DOHH2 (cell line): ENCODE measurements at regions not wholly inside any gene's neighbourhood (a gene's known extent, or its start where the extent isn't known, plus 50 kb on each side); places are given as distances from the start of the nearest gene placed in this dataset.

Source experiments
- H3F3A ChIP-seq: fragments of 200-600 bp; sonication (generic), shearing (Covaris generic); 2 replicates; pipeline ENCODE4 v1.6.0; 2016; ENCODE audit warnings: antibody characterized with exemption, mild to moderate bottlenecking; ENCODE audit not compliant: control insufficient read depth, insufficient read depth
- H3K27ac ChIP-seq: fragments of 200-600 bp; sonication (generic); 2 replicates; pipeline ENCODE4 v1.5.1; 2014; ENCODE audit warnings: low read depth, mild to moderate bottlenecking, low read length, moderate library complexity
- H3K27me3 ChIP-seq: fragments of 200-600 bp; sonication (generic); 2 replicates; pipeline ENCODE4 v1.6.1; 2014; ENCODE audit warnings: mild to moderate bottlenecking, low read length, mixed read lengths; ENCODE audit not compliant: control insufficient read depth
- H3K36me3 ChIP-seq: fragments of 200-600 bp; sonication (generic); 2 replicates; pipeline ENCODE4 v1.6.1; 2014; ENCODE audit warnings: mild to moderate bottlenecking, low read length, moderate library complexity, mixed read lengths; ENCODE audit not compliant: control insufficient read depth
- H3K4me1 ChIP-seq: fragments of 200-600 bp; sonication (generic); 2 replicates; pipeline ENCODE4 v1.6.1; 2014; ENCODE audit warnings: mild to moderate bottlenecking, low read length, mixed read lengths; ENCODE audit not compliant: control insufficient read depth
- H3K4me2 ChIP-seq: fragments of 200-600 bp; sonication (generic); 2 replicates; pipeline ENCODE4 v1.6.0; 2014; ENCODE audit warnings: mild to moderate bottlenecking, low read length, moderate library complexity
- H3K4me3 ChIP-seq: fragments of 200-600 bp; sonication (generic); 2 replicates; pipeline ENCODE4 v1.5.1; 2014; ENCODE audit warnings: mild to moderate bottlenecking, low read length, mixed read lengths
- H3K79me2 ChIP-seq: fragments of 200-600 bp; sonication (generic); 2 replicates; pipeline ENCODE4 v1.6.1; 2014; ENCODE audit warnings: mild to moderate bottlenecking, low read length, mixed read lengths; ENCODE audit not compliant: control insufficient read depth
- H3K9me2 ChIP-seq: fragments of 200-600 bp; sonication (generic); replicated peaks from 2 replicates; pipeline ENCODE4 v1.6.1; 2014; ENCODE audit warnings: mild to moderate bottlenecking, low read length, mixed read lengths; ENCODE audit not compliant: control insufficient read depth
- H3K9me3 ChIP-seq: fragments of 200-600 bp; sonication (generic); 2 replicates; pipeline ENCODE4 v1.6.1; 2014; ENCODE audit warnings: antibody characterized with exemption, low read length, mixed read lengths; ENCODE audit not compliant: control insufficient read depth, insufficient read depth
- H4K20me1 ChIP-seq: fragments of 200-600 bp; sonication (generic); 2 replicates; pipeline ENCODE4 v1.6.0; 2014; ENCODE audit warnings: low read depth, mild to moderate bottlenecking, antibody characterized with exemption, low read length, moderate library complexity; ENCODE audit not compliant: control insufficient read depth, insufficient read depth
- EZH2phosphoT487 ChIP-seq: fragments of 200-600 bp; sonication (generic); IDR thresholded peaks from 2 replicates; pipeline ENCODE4 v1.6.1; 2017; ENCODE audit warnings: borderline replicate concordance, mild to moderate bottlenecking, antibody characterized with exemption, low read length, moderate library complexity, mixed read lengths
- TF ChIP-seq, protein P1 (sequence below): fragments of 200-600 bp; sonication (generic); IDR thresholded peaks from one replicate; pipeline ENCODE4 v1.5.1; 2014; ENCODE audit warnings: antibody characterized with exemption, mild to moderate bottlenecking, low read depth, low read length; ENCODE audit not compliant: poor library complexity, severe bottlenecking

DNA sequence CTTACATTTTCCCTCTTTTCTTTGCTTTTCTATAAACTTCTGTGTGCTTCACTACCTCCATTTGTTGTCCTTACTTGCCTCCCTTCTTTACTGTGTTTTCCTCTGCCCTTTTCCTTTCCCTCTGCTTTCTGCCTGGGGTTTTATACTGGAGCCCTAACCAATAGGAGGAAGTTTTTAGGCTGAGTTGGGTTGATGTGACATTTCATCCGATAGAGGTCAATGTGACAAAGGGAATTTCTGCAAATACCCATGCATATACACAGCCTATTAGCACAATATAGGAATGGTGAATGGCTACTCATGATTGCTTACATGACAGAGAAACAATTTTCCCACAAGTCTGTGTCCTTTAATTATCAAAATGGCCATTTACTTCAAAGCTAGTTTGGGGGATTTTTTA, 153.0 kb upstream of the ARPP21 start:
- Histone ChIP-seq H3K4me2 (no peak overlapping the region), H4K20me1 (no peaks in the 10 kb centered on the region), H3K4me3 (no peak overlapping the region), H3K4me1 (no peaks in the 10 kb centered on the region), H3K27me3 (no peaks in the 10 kb centered on the region), H3K9me2 (no peaks in the 10 kb centered on the region), H3K27ac (no peak overlapping the region), H3F3A (no peaks in the 10 kb centered on the region), H3K79me2 (no peaks in the 10 kb centered on the region), H3K36me3 (no peaks in the 10 kb centered on the region), H3K9me3 (no peaks in the 10 kb centered on the region)
- TF ChIP-seq EZH2phosphoT487 = no peak
- TF ChIP-seq, protein P1, sequence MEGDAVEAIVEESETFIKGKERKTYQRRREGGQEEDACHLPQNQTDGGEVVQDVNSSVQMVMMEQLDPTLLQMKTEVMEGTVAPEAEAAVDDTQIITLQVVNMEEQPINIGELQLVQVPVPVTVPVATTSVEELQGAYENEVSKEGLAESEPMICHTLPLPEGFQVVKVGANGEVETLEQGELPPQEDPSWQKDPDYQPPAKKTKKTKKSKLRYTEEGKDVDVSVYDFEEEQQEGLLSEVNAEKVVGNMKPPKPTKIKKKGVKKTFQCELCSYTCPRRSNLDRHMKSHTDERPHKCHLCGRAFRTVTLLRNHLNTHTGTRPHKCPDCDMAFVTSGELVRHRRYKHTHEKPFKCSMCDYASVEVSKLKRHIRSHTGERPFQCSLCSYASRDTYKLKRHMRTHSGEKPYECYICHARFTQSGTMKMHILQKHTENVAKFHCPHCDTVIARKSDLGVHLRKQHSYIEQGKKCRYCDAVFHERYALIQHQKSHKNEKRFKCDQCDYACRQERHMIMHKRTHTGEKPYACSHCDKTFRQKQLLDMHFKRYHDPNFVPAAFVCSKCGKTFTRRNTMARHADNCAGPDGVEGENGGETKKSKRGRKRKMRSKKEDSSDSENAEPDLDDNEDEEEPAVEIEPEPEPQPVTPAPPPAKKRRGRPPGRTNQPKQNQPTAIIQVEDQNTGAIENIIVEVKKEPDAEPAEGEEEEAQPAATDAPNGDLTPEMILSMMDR = no peak

DNA sequence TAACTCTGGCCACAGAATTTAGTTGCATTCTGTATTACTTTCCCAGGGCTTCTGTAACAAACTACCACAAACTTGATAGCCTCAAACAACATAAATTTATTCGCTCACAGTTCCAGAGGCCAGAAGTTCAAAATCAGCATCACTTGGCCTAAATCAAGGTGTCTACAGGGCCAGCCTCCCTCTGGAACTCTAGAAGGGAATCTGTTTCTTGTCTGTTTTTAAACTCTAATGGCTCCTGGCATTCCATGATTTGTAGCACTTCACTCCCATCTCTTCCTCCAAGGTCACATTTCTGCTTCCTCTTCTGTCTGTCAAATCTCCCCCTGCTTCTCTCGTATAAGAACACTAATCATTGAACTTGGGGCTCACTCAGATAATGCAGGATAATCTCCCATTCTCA, 151.9 kb upstream of the ARPP21 start:
- H3K4me2 ChIP-seq = no peak overlapping the region
- H3K9me2 ChIP-seq = no peaks in the 10 kb centered on the region
- H3K36me3 ChIP-seq = no peaks in the 10 kb centered on the region
- H3K4me3 ChIP-seq = no peak overlapping the region
- H3K79me2 ChIP-seq = no peaks in the 10 kb centered on the region
- no peaks in the 10 kb centered on the region for H4K20me1 ChIP-seq
- H3K27ac ChIP-seq = no peak overlapping the region
- no peaks in the 10 kb centered on the region for H3K27me3 ChIP-seq
- TF ChIP-seq, protein P1 = no peak
- TF ChIP-seq EZH2phosphoT487 = no peak
- H3F3A ChIP-seq = no peaks in the 10 kb centered on the region
- no peaks in the 10 kb centered on the region for H3K9me3 ChIP-seq
- no peaks in the 10 kb centered on the region for H3K4me1 ChIP-seq

DNA sequence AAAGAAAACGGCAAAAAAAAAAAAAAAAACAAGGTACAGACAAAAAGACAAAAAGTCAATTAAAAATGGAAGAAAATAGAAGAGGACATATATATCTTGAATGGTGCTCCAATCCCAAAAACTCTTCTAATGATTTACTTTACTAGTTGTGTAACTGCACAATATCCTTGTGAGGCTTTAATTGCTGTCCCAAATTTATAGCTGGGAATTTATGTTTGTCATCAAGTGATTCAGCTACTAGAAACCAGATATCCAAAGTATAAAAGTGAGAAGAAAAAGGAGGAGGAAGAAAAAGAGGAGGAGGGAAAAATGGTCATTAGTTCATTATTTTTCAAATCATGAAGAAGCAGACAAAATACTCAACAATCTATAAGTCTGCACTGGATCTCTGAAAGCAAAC, 150.8 kb upstream of the ARPP21 start:
- H3K4me1 ChIP-seq = no peaks in the 10 kb centered on the region
- H3K4me3 ChIP-seq = no peak overlapping the region
- no peaks in the 10 kb centered on the region for H3K27me3 ChIP-seq
- TF ChIP-seq, protein P1 = no peak
- no peak for TF ChIP-seq EZH2phosphoT487
- H3K36me3 ChIP-seq = no peaks in the 10 kb centered on the region
- no peak overlapping the region for H3K4me2 ChIP-seq
- H4K20me1 ChIP-seq = no peaks in the 10 kb centered on the region
- no peaks in the 10 kb centered on the region for H3K79me2 ChIP-seq
- H3F3A ChIP-seq = no peaks in the 10 kb centered on the region
- no peaks in the 10 kb centered on the region for H3K9me2 ChIP-seq
- H3K9me3 ChIP-seq = no peaks in the 10 kb centered on the region
- no peak overlapping the region for H3K27ac ChIP-seq

DNA sequence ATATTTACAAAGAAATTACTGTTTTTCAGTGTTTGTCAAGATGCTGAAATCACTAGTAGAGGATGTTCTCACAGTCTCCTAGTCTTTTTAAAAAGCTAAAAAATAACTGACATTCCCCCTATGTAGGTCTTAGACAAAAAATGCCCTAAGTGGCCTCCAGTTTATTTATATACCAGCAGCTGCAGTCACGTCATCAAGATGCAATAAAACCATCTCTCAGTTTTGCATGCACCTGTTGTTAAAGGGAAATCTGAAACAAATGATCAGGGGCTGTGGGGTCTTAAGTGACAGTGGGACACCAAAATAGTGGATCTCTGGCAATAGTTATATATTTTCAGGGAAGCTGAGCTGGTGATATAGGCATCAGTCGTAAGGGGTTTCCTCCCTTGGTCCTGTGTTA, 146.5 kb upstream of the ARPP21 start:
- H3K79me2 ChIP-seq = no peaks in the 10 kb centered on the region
- H3K27me3 ChIP-seq = no peaks in the 10 kb centered on the region
- peak overlapping the region; percentile 30; the same call in 1 of the 2 replicates for H3K27ac ChIP-seq
- no peaks in the 10 kb centered on the region for H3F3A ChIP-seq
- no peaks in the 10 kb centered on the region for H3K9me2 ChIP-seq
- no peak overlapping the region for H3K4me2 ChIP-seq
- no peaks in the 10 kb centered on the region for H4K20me1 ChIP-seq
- TF ChIP-seq, protein P1 = no peak
- no peak for TF ChIP-seq EZH2phosphoT487
- no peaks in the 10 kb centered on the region for H3K36me3 ChIP-seq
- no peaks in the 10 kb centered on the region for H3K9me3 ChIP-seq
- H3K4me3 ChIP-seq = no peak overlapping the region
- H3K4me1 ChIP-seq = no peaks in the 10 kb centered on the region
